Spleen (tissue), 11 donors: ENCODE measurements at regions not wholly inside any gene's neighbourhood (a gene's known extent, or its start where the extent isn't known, plus 50 kb on each side); places are given as distances from the start of the nearest gene placed in this dataset.

ENCODE experiments used
- DNase-seq: peaks from one replicate; pipeline ENCODE4 v3.0.0-alpha.2; 2020
- H3K27ac ChIP-seq, 8 donors: fragments of 200-600 bp; sonication (generic) in 7 of 8; 1 replicate in 4 of 8; 2 replicates in 4 of 8; pipeline versions ENCODE4 v1.5.0 to v1.8.0; 2016 to 2021; ENCODE audit warnings: inconsistent platforms in 4 of 8, mild to moderate bottlenecking in 4 of 8, moderate library complexity in 1 of 8
- H3K27me3 ChIP-seq, 7 donors: fragments of 200-600 bp; sonication (generic) in 6 of 7; replicated peaks in 1 of 7; 1 replicate in 4 of 7; 2 replicates in 3 of 7; pipeline versions ENCODE4 v1.5.0 to v1.8.0; 2016 to 2021; ENCODE audit warnings: inconsistent platforms in 3 of 7, mild to moderate bottlenecking in 1 of 7
- H3K36me3 ChIP-seq, 6 donors: fragments of 200-600 bp; sonication (generic) in 5 of 6; 1 replicate in 4 of 6; 2 replicates in 2 of 6; pipeline versions ENCODE4 v1.5.0 to v1.8.0; 2016 to 2021; ENCODE audit warnings: inconsistent platforms in 2 of 6
- H3K4me1 ChIP-seq, 6 donors: fragments of 200-600 bp; sonication (generic) in 5 of 6; 1 replicate in 3 of 6; 2 replicates in 3 of 6; pipeline versions ENCODE4 v1.5.0 to v1.8.0; 2016 to 2021; ENCODE audit warnings: inconsistent platforms in 3 of 6
- H3K4me3 ChIP-seq, 8 donors: fragments of 200-600 bp; sonication (generic) in 7 of 8; 1 replicate in 4 of 8; 2 replicates in 4 of 8; pipeline versions ENCODE4 v1.5.0 to v1.8.0; 2016 to 2021; ENCODE audit warnings: inconsistent platforms in 4 of 8, mild to moderate bottlenecking in 4 of 8, moderate library complexity in 2 of 8
- H3K9me3 ChIP-seq, 8 donors: fragments of 200-600 bp; sonication (generic) in 7 of 8; 1 replicate in 4 of 8; 2 replicates in 4 of 8; pipeline versions ENCODE4 v1.5.0 to v1.8.0; 2016 to 2021; ENCODE audit warnings: inconsistent platforms in 4 of 8
- CTCF ChIP-seq, 11 experiments: fragments of 200-600 bp in 7 of 11; fragments of 450-650 bp in 4 of 11; sonication (generic) in 4 of 11; IDR thresholded peaks in 8 of 11; conservative IDR thresholded peaks in 3 of 11; 1 replicate in 7 of 11; 2 replicates in 4 of 11; pipeline versions ENCODE4 v1.4.0 to v1.8.0; 2016 to 2021; ENCODE audit warnings: antibody characterized with exemption in 11 of 11, inconsistent platforms in 4 of 11, mild to moderate bottlenecking in 1 of 11
- POLR2A ChIP-seq, 3 donors: fragments of 450-650 bp; IDR thresholded peaks; one replicate each; pipeline ENCODE4 v1.5.1; 2017; ENCODE audit warnings: antibody characterized with exemption in 3 of 3, mild to moderate bottlenecking in 1 of 3
- POLR2AphosphoS5 ChIP-seq, 3 donors: sonication (generic); formaldehyde crosslinking; IDR thresholded peaks; one replicate each; pipeline ENCODE4 v1.5.1; 2017; ENCODE audit warnings: antibody characterized with exemption in 3 of 3
- WGBS, 5 donors: extraction: QIAGEN DNeasy Blood & Tissue Kit in 3 of 5; methylation state at CpG; one replicate each; pipeline versions ENCODE4 v1.1.5 to v1.1.7; 2013 to 2018; 5-methylcytosine and 5-hydroxymethylcytosine counted together
- intact Hi-C: fragments of 100-400 bp; cut with DNase I; formaldehyde crosslinking; loops from one replicate; pipeline ENCODE4 v1.15.0; 2023; ENCODE audit warnings: low total_unique reads
- donor health status: healthy with polysubstance abuse.
- donor health status: DM: no; HTN: no; CAD: no; lungs with moderate emphysema.
- donor health status: DM: no; HTN: no; CAD: no.
- donor health status: Bipolar disorder and iron deficiency.
- donor health status: healthy.
- donor health status: DM: no; HTN: no; CAD: no.
- donor health status: DM: yes; HTN: yes; CAD: no.

GRCh38 chr2:185347445-185347844, 391.2 kb upstream of the FSIP2 start:
- Histone ChIP-seq H3K4me3 (no peak overlapping the region), H3K36me3 (no peaks in the 10 kb centered on the region), H3K4me1 (no peaks in the 10 kb centered on the region), H3K9me3 (peaks cover 0 to 5% (median 0%) of the 10 kb centered on the region in 8 donors), H3K27me3 (no peaks in the 10 kb centered on the region), H3K27ac (no peak overlapping the region)
- intact Hi-C loops, result no loop called here
- WGBS, 5 donors, result 51 to 81% (median 60%) methylated on average over 2 of the region's 2 CpGs
- no peak for DNase-seq
- no peak for TF ChIP-seq CTCF (IDR thresholded peaks at IDR 0.05 in 8 of 11, conservative IDR thresholded peaks at IDR 0.05 in 3 of 11)
- TF ChIP-seq POLR2AphosphoS5 (IDR thresholded peaks at IDR 0.05), result no peak
- TF ChIP-seq POLR2A (IDR thresholded peaks at IDR 0.05), result no peak

GRCh38 chr2:185360776-185361175, 377.8 kb upstream of the FSIP2 start:
- intact Hi-C loops, result no loop called here
- 83 to 95% (median 88%) methylated on average over 3 of the region's 3 CpGs for WGBS, 5 donors
- no peaks in the 10 kb centered on the region for H3K4me1 ChIP-seq
- DNase-seq, result no peak
- H3K36me3 ChIP-seq, result no peaks in the 10 kb centered on the region
- no peak overlapping the region for H3K4me3 ChIP-seq
- TF ChIP-seq CTCF (IDR thresholded peaks at IDR 0.05 in 8 of 11, conservative IDR thresholded peaks at IDR 0.05 in 3 of 11) (no peak), POLR2A (IDR thresholded peaks at IDR 0.05) (no peak), POLR2AphosphoS5 (IDR thresholded peaks at IDR 0.05) (no peak)
- peaks cover 0 to 27% (median 7%) of the 10 kb centered on the region in 8 donors for H3K9me3 ChIP-seq
- no peak overlapping the region for H3K27ac ChIP-seq
- H3K27me3 ChIP-seq, result no peaks in the 10 kb centered on the region

DNA sequence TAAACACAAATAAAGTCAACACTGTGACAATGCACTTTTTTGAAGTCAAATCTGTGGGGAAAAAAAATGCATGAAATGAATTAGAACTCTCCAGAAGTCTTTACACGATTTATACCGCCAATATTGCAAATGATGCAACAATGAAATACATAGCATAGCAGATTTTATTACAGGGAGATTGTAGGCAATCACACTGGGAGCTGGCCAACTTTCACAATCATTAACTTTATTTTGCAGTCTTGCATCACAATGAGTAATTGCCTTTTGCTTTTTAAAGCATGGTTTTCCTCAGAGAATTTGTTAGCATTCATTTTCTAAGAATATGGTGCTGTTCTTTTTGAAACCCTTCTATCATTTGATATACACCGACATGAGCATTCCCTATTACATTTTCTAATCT, 366.4 kb upstream of the FSIP2 start:
- no peak for TF ChIP-seq POLR2A (IDR thresholded peaks at IDR 0.05)
- TF ChIP-seq POLR2AphosphoS5 (IDR thresholded peaks at IDR 0.05), result no peak
- TF ChIP-seq CTCF (IDR thresholded peaks at IDR 0.05 in 8 of 11, conservative IDR thresholded peaks at IDR 0.05 in 3 of 11), result no peak
- Histone ChIP-seq H3K9me3 (peaks cover 0 to 10% (median 0%) of the 10 kb centered on the region in 8 donors), H3K27me3 (no peaks in the 10 kb centered on the region), H3K4me1 (no peaks in the 10 kb centered on the region), H3K4me3 (no peak overlapping the region), H3K36me3 (no peaks in the 10 kb centered on the region), H3K27ac (no peak overlapping the region)
- intact Hi-C loops, result no loop called here
- 85 to 94% (median 90%) methylated on average over 3 of the region's 3 CpGs for WGBS, 5 donors
- no peak for DNase-seq

- Histone ChIP-seq H3K4me3 (no peak overlapping the region), H3K36me3 (no peaks in the 10 kb centered on the region), H3K9me3 (peaks cover 0 to 10% (median 0%) of the 10 kb centered on the region in 8 donors), H3K27ac (no peak overlapping the region), H3K27me3 (no peaks in the 10 kb centered on the region), H3K4me1 (no peaks in the 10 kb centered on the region)
- no peak for DNase-seq
- 79 to 95% (median 87%) methylated on average over 2 of the region's 2 CpGs for WGBS, 5 donors
- no peak for TF ChIP-seq CTCF (IDR thresholded peaks at IDR 0.05 in 8 of 11, conservative IDR thresholded peaks at IDR 0.05 in 3 of 11)
- no peak for TF ChIP-seq POLR2A (IDR thresholded peaks at IDR 0.05)
- TF ChIP-seq POLR2AphosphoS5 (IDR thresholded peaks at IDR 0.05), result no peak
- intact Hi-C loops, result no loop called here
Measured at GRCh38 chr2:185373229-185373628, 365.4 kb upstream of the FSIP2 start.
